ENCODE measurements at regions not wholly inside any gene's neighbourhood (a gene's known extent, or its start where the extent isn't known, plus 50 kb on each side); places are given as distances from the start of the nearest gene placed in this dataset.

DNA sequence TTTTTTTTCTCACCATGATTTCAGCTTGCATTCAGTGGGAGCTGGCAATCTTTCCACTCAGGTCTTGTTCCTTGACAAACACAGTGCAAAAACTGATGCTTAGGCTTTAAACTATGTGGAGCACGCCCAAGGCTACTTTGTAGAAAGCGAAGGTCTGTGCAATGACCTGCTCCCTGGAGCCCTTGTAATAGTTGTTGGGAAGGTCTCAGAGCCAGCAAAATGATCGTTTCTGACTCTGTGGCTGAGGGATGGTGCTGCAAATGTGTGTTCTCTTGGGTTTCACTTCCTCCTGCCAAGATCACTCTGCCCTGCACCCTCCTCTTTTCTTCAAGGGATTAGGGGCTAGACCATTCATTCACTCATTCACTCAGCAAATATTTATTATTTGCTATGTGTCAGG lies 249.7 kb upstream of the MAP3K1 start:
- intact Hi-C loops (cut with micrococcal nuclease; ENCODE audit: unreplicated experiment), result no loop called here
- no TSS peak for BruUV-seq (replicated peaks)

DNA sequence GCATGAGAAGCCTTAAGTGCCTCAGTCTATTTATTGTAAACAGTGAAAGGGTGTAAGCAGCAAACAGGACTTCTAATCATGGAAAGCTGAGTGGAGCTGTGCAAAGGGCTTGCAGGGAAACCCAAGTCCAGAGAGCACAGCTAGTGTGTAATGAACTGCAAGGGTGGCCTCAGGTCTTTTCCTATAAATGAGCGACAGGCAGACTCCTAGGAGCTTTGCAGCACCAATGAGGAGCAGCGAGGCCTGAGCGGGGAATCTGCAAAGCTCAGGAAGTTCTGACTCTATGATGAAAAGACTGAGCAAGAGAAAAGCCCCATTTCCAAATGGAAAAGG lies 250.1 kb upstream of the MAP3K1 start:
- Histone ChIP-seq H3K27me3 (replicated peaks; ENCODE audit: insufficient read depth, low read depth, low read length, poor library complexity) (no peaks in the 10 kb centered on the region), H3K4me1 (ENCODE audit: insufficient read depth, low read length, poor library complexity, severe bottlenecking) (no peaks in the 10 kb centered on the region), H3K27ac (ENCODE audit: low read depth, low read length, poor library complexity, severe bottlenecking) (no peak overlapping the region), H3K9me3 (ENCODE audit: low read depth, low read length, poor library complexity, severe bottlenecking) (no peaks in the 10 kb centered on the region), H3K36me3 (ENCODE audit: insufficient read depth, low read length, poor library complexity, severe bottlenecking) (no peaks in the 10 kb centered on the region), H3K4me3 (ENCODE audit: low read depth, low read length, poor library complexity, severe bottlenecking) (no peak overlapping the region)
- POLR2A ChIA-PET (ENCODE audit: low non-redundant PET), result no interaction called here
- intact Hi-C loops (cut with micrococcal nuclease; ENCODE audit: unreplicated experiment), result no loop called here
- no TSS peak for BruUV-seq (replicated peaks)
- no peak for TF ChIP-seq EZH2 (IDR thresholded peaks at IDR 0.05; ENCODE audit: borderline replicate concordance, low read depth, low read length, poor library complexity, severe bottlenecking)
- TF ChIP-seq, protein P1, sequence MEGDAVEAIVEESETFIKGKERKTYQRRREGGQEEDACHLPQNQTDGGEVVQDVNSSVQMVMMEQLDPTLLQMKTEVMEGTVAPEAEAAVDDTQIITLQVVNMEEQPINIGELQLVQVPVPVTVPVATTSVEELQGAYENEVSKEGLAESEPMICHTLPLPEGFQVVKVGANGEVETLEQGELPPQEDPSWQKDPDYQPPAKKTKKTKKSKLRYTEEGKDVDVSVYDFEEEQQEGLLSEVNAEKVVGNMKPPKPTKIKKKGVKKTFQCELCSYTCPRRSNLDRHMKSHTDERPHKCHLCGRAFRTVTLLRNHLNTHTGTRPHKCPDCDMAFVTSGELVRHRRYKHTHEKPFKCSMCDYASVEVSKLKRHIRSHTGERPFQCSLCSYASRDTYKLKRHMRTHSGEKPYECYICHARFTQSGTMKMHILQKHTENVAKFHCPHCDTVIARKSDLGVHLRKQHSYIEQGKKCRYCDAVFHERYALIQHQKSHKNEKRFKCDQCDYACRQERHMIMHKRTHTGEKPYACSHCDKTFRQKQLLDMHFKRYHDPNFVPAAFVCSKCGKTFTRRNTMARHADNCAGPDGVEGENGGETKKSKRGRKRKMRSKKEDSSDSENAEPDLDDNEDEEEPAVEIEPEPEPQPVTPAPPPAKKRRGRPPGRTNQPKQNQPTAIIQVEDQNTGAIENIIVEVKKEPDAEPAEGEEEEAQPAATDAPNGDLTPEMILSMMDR (conservative IDR thresholded peaks at IDR 0.05; ENCODE audit: low read depth, low read length), result no peak
- no peak for DNase-seq (ENCODE audit: low spot score)
- CTCF ChIA-PET, result no interaction called here

More for the DNA sequence above, 249.7 kb upstream of the MAP3K1 start:
- H3K36me3 ChIP-seq (ENCODE audit: insufficient read depth, low read length, poor library complexity, severe bottlenecking), result no peaks in the 10 kb centered on the region
- ChIA-PET CTCF (no interaction called here), POLR2A (ENCODE audit: low non-redundant PET) (no interaction called here)
- H3K27ac ChIP-seq (ENCODE audit: low read depth, low read length, poor library complexity, severe bottlenecking), result no peak overlapping the region
- DNase-seq (ENCODE audit: low spot score), result no peak
- H3K9me3 ChIP-seq (ENCODE audit: low read depth, low read length, poor library complexity, severe bottlenecking), result no peaks in the 10 kb centered on the region
- H3K4me3 ChIP-seq (ENCODE audit: low read depth, low read length, poor library complexity, severe bottlenecking), result no peak overlapping the region
- H3K4me1 ChIP-seq (ENCODE audit: insufficient read depth, low read length, poor library complexity, severe bottlenecking), result no peaks in the 10 kb centered on the region
- H3K27me3 ChIP-seq (replicated peaks; ENCODE audit: insufficient read depth, low read depth, low read length, poor library complexity), result no peaks in the 10 kb centered on the region
- no peak for TF ChIP-seq EZH2 (IDR thresholded peaks at IDR 0.05; ENCODE audit: borderline replicate concordance, low read depth, low read length, poor library complexity, severe bottlenecking)

DNA sequence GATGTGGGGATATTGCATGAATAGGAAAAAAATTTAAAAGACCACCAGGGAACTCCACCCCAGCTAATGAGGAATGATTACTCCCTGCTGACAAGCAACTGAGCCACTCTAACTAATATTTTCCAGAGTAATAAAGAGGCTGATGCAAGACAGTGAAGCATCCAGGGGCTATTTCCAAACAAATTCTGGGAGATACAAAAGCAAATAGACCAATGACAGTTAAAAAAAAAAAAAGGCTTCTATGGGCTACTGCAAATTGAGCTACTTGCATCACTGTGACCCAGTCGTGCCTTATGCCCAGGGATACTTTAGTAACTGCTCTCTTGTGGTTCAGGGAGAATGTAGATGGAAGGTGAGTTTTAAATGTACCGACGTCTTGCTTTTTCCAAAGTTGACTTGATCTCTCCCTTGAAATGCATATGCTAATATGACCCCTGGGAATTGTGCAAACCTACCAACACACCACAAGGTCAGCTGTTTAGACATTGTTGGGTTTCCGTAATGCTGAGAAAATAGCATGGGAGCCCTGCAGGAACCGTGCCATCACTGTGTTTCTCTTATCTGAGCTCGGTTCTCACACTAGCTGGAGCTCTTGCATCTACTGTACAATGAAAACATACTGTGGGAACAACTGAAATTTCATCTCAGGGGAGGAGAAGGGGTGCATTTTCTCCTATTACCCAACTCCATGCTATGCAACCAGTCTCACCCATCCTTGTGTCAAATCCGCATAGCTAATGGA lies 250.6 kb upstream of the MAP3K1 start:
- Histone ChIP-seq H3K9me3 (ENCODE audit: low read depth, low read length, poor library complexity, severe bottlenecking) (no peaks in the 10 kb centered on the region), H3K4me1 (ENCODE audit: insufficient read depth, low read length, poor library complexity, severe bottlenecking) (no peaks in the 10 kb centered on the region), H3K36me3 (ENCODE audit: insufficient read depth, low read length, poor library complexity, severe bottlenecking) (no peaks in the 10 kb centered on the region), H3K4me3 (ENCODE audit: low read depth, low read length, poor library complexity, severe bottlenecking) (no peak overlapping the region), H3K27me3 (replicated peaks; ENCODE audit: insufficient read depth, low read depth, low read length, poor library complexity) (peaks cover 3% of the 10 kb centered on the region), H3K27ac (ENCODE audit: low read depth, low read length, poor library complexity, severe bottlenecking) (no peak overlapping the region)
- TF ChIP-seq EZH2 (IDR thresholded peaks at IDR 0.05; ENCODE audit: borderline replicate concordance, low read depth, low read length, poor library complexity, severe bottlenecking), result no peak
- TF ChIP-seq, protein P1 (conservative IDR thresholded peaks at IDR 0.05; ENCODE audit: low read depth, low read length), result no peak
- CTCF ChIA-PET, result no interaction called here
- POLR2A ChIA-PET (ENCODE audit: low non-redundant PET), result no interaction called here
- intact Hi-C loops (cut with micrococcal nuclease; ENCODE audit: unreplicated experiment), result no loop called here
- no peak for DNase-seq (ENCODE audit: low spot score)
- BruUV-seq (replicated peaks), result no TSS peak

DNA sequence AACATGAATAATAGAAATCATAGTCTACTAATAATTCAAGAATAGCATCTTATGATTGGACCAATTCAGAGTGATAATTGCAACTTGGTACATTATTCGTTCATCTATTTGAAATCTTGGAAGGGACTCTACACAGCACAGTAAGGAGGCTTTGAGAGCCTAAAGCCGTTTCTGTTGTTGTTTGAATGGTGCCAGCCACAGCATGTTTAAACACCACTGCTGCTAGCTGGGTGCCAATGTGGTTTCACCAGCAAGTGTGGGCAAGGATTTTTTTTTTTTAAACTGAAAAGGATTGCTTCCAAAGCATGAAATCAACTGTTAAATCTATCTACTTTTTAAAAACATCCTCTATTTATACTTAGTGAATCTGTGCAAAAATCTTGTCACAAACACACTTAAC lies 253.9 kb upstream of the MAP3K1 start:
- intact Hi-C loops (cut with micrococcal nuclease; ENCODE audit: unreplicated experiment), result no loop called here
- Histone ChIP-seq H3K27me3 (replicated peaks; ENCODE audit: insufficient read depth, low read depth, low read length, poor library complexity) (peaks cover 3% of the 10 kb centered on the region), H3K4me1 (ENCODE audit: insufficient read depth, low read length, poor library complexity, severe bottlenecking) (no peaks in the 10 kb centered on the region), H3K27ac (ENCODE audit: low read depth, low read length, poor library complexity, severe bottlenecking) (no peak overlapping the region), H3K36me3 (ENCODE audit: insufficient read depth, low read length, poor library complexity, severe bottlenecking) (no peaks in the 10 kb centered on the region), H3K9me3 (ENCODE audit: low read depth, low read length, poor library complexity, severe bottlenecking) (no peaks in the 10 kb centered on the region), H3K4me3 (ENCODE audit: low read depth, low read length, poor library complexity, severe bottlenecking) (no peak overlapping the region)
- ChIA-PET CTCF (no interaction called here), POLR2A (ENCODE audit: low non-redundant PET) (no interaction called here)
- BruUV-seq (replicated peaks), result no TSS peak
- no peak for TF ChIP-seq EZH2 (IDR thresholded peaks at IDR 0.05; ENCODE audit: borderline replicate concordance, low read depth, low read length, poor library complexity, severe bottlenecking)
- TF ChIP-seq, protein P1 (conservative IDR thresholded peaks at IDR 0.05; ENCODE audit: low read depth, low read length), result no peak
- no peak for DNase-seq (ENCODE audit: low spot score)
